Caki2 (cell line): ENCODE measurements at regions not wholly inside any gene's neighbourhood (a gene's known extent, or its start where the extent isn't known, plus 50 kb on each side); places are given as distances from the start of the nearest gene placed in this dataset.
A peak's percentile ranks its signal among the peaks of the same experiment; 100 is the strongest.
"Not testable (repeated sequence)": the region's sequence is repeated elsewhere in the genome, so short reads cannot be mapped to it uniquely, and the experiment has no call there.

ENCODE experiments used
- DNase-seq: peaks from one replicate; pipeline ENCODE4 v3.0.0-alpha.2; 2015; ENCODE audit warnings: low read depth
- in situ Hi-C: cut with HindIII; loops from 2 replicates; pipeline ENCODE4 v1.10.0; 2016; ENCODE audit warnings: low sequenced_read_pairs, low pct_unique_long_range_greater_than_20kb, mixed read lengths

DNA sequence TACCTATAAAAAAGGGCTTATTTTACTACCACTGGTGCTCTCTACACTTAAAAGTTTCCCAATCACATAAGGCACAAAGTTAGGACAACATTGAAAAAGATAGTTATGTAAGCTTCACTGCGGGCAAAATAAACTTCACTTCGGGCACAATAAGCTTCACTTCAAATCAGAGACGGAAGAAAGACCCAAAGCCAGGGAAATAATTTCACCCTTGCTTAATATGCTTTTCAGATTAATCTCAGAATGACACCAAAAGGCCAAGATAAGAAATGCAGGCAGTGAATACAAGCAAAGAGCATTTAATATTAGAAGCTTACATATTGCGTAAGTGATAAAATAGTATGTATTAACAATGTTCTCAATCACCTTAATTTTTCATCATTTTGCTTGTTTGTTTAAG, 444.2 kb downstream of the SETD4 start:
- in situ Hi-C loops: no loop called here

DNA sequence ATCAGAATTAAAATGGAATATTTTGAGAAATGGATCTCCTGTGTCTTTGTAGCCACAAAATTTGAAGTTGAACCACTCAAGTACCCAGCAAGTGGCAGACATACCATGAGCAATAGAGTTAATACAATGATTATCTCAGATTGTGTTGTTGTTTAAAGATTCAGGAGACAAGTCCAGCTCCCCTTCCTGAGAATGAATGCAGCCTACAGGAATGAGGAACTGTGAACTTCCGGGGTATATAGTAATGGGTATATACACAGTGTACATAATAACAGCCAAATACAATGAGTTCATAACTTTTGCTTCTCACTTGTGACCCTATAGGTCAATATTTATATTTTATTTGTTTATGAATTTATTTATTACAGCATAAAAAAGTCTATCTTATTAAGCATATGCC, 445.0 kb downstream of the SETD4 start:
- in situ Hi-C loops: no loop called here
- DNase-seq: no peak

More for the DNA sequence above, 444.2 kb downstream of the SETD4 start:
- peak; percentile 19 for DNase-seq

DNA sequence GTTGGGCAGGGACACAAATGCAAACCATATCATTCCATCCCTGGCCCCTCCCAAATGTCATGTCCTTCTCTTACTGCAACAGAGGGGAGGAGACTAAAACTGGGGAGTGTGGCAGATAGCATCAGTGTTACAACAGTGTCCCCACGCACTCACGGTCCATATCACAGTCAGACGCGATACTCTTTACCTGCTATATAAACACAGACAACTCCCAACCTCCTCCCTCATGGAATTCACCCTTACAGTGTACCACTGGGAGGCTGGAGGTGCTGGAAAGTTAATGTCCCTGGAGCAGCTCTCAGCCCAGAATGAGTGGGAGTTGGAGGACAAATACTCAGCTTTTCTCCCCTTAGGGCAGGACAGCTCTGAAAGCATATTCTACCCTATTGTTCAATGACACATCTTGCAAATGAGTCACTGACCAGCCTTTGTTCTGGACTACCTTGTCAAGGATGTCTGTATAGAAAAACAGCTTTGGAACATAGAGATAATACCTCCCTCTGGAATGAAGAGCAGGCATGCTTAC, 445.9 kb downstream of the SETD4 start:
- DNase-seq: peak; percentile 57
- in situ Hi-C loops: no loop called here

DNA sequence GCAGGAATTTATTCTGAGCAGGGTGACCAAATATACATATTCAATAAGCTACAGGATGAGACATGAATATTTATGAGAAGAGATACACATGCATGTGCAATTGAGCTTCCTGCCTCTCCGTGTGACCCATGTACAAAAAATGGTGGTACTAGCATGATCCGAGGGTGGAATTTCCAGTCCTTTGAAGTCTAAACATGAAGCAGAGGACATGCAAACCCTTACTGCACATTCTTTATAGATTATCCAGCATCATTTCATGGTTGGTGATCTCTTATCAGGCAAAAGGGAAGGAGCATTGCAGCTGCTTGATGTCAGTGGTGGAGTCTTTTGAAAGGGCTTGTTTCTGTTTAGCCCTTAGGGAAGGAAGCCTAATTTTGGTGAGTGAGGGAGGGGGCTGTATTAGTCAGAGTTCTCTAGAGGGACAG, 448.6 kb downstream of the SETD4 start:
- in situ Hi-C loops: no loop called here
- DNase-seq: no peak

DNA sequence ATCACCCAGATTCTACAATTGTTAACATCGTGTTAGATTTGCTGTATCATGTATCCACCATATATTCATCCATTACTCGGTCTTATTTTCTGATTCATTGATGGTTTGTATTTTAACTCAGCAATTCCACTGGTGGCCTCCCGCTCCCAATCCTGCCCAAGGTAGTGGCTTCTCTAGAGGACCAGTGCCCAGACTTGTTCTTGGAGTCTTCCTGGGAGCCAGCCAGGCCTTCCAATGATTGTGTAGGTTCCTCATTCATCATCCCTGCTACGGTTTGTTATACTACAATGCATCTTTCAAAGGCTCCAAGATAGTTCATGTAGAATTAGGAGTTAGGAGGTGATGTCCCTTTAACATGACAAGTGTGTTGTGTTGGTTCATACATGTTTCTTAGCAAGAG, 451.1 kb downstream of the SETD4 start:
- in situ Hi-C loops: no loop called here
- no peak for DNase-seq

DNA sequence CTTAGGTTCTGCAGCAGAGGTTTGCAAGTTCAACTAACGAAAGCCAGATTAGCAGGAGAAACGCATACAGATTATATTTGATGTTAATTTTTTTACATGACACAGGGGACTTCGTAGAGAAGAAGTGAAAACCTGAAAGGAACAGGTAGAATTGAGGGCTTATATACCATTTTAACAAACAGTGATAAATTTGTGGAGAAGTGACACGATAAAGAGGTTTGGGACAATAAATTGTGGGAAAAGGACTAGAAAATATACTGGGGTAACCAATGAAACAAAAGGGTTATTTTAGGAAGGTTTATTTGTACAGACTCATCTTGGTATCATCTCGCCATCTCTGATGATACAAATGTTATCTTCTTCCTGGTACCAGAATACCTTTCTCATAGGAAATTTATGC, 452.9 kb downstream of the SETD4 start:
- DNase-seq: no peak
- in situ Hi-C loops: no loop called here

DNA sequence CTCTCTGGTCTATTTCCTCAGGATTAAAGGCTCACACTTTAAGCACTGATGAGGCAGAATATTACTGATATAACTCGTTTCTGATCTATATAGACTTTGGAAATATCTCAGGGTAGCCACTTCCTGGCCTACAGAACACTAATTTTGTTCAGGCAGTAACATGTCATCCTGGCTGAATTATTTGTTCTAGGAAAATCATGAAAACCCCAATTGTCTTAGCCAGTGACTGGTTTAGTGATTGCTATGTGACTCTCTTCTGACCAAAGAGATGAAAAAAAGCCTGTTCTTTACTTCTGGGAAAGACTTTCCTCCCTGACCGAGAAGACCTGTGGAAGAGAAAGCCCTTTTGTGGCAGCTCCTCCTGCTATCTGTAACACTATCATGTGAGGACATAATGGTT, 453.7 kb downstream of the SETD4 start:
- DNase-seq: no peak
- in situ Hi-C loops: no loop called here

DNA sequence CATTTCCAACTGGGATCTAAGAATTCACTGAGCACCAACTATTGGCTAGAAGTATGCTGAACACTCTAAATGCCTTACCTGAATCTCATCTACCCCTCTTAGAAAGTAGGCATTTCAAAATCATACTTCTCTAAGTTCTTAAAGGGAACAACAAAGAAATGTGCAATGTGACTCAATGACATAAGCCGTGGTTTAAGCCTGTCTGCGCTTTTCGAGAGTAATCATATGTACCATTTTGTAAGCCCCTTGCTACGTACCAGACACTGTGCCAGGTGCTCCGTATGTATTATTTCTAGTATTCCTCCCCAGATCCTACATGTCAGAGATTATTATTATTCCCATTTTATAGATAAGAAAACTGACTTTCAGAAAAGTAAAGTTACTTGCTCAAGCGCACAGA, 454.2 kb downstream of the SETD4 start:
- DNase-seq: no peak
- in situ Hi-C loops: no loop called here

DNA sequence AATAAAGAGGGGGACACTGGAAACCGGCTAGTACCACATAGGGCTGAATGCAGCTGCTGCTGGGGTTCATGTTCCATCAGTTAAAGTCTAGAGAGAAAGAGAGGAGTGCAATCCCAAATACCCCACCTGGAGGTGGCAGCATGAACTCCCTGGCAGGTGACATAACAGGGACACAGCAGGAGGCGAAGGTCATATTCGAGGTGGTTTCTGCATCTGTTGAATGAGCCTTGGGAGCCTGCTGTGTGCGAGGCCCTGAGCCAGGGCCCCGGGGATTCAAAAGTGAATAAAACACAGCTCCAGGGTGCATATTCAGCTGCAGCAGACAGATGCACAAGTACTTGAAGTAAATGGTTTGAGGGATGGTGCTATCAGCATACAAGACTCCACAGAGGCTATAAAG, 456.8 kb downstream of the SETD4 start:
- in situ Hi-C loops: no loop called here
- no peak for DNase-seq

DNA sequence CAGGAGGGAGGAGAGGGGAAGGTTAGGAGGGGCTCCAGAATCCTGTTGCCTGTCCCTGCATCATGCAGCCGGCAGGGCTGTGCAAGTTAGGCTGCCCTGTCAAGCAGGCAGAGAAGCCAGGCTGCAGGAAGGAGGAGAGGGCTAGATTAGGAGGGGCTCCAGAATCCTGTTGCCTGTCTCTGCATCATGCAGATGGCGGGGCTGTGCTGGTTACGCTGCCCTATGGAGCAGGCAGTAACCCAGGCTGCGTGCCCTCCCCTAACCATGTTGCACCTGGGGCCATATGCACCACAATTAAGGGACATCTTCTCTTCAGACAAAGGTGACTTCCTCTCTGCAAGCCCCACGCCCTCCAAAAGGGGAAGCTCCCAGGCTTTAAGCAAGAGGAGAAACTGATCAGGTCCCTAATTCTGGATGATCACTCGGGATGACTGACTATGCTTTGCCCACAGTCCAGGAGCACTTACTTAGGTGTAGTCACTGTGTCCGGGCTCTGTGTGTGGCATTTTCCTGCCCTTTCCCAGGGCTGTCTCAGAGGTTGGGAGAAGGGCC, 457.4 kb downstream of the SETD4 start:
- DNase-seq: no peak
- in situ Hi-C loops: no loop called here

DNA sequence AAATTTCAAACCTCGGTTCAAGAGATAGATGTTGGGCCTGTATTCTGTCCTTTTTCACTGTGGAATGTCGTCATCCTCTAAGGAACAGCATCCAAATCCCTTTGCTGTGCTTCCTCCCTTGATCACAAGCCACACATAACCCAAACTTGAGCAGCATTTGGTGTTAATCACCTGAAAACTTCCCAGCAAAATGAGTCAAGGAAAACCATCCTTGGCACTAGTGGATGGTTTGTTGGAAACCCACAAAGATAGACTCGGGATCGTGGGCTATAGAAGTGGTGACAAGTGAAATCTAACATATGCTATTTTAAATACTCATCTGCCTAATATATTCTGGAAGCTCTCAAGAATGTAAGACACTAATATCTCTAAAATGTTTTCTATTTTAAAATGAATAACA, 459.1 kb downstream of the SETD4 start:
- no peak for DNase-seq
- in situ Hi-C loops: no loop called here

DNA sequence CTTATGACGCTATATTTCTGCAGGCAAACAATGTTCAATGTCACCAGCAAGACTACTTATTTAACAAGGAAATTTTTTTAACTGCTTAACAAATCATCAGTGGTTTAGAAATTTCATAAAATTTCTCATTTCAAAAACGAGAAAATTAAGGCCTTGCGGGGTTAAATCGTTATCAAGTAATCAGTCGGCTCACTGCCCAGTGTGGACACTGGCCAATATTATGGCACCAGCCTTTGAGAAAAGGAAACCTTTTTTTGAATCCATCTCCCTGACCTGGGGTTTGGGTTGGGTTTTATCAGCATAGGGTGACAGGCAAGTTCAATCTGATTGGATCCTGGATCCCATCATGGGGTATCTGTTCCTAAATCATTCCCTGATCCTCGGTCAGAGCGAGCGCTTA, 461.2 kb downstream of the SETD4 start:
- in situ Hi-C loops: no loop called here
- no peak for DNase-seq

DNA sequence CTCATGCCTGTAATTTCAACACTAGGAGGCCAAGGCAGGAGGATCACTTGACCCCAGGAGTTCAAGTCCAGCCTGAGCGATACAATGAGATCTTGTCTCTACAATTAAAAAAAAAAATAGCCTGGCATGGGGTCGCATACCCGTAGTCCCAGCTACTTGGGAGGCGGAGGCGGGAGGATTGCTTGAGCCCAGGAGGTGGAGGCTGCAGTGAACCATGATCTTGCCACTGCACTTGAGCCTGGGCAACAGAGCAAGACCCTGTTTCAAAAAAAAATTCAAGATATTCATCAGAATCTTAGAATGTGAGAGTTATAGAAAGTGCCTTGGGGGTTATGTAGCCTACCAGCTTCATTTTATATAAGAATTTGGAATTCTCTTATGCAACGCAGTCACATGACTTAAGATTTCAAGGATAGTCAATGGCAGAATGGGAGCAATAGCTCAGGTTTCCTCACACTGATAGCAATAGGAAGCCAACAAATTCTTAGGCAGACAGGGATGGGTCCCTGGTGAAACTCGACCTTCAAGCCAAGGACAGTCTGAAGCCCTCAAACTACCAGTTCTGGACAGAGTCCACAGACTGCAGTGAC, 462.5 kb downstream of the SETD4 start:
- in situ Hi-C loops: no loop called here
- no peak for DNase-seq

DNA sequence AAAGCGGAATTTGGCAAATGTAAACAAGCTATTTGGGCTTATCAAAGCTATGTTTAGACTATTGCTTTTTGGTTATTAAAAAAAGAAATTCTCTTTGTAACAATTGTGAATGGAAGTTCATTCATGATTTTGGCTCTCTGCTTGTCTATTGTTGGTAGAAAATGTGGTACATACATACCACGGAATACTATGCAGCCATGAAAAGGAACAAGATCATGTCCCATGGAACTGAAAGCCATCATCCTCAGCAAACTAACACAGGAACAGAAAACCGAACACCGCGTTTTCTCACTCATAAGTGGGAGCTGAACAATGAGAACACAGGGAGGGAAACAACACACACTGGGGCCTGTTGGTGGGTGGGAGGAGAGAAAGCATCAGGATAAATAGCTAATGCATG, 465.4 kb downstream of the SETD4 start:
- in situ Hi-C loops: no loop called here
- DNase-seq: no peak

DNA sequence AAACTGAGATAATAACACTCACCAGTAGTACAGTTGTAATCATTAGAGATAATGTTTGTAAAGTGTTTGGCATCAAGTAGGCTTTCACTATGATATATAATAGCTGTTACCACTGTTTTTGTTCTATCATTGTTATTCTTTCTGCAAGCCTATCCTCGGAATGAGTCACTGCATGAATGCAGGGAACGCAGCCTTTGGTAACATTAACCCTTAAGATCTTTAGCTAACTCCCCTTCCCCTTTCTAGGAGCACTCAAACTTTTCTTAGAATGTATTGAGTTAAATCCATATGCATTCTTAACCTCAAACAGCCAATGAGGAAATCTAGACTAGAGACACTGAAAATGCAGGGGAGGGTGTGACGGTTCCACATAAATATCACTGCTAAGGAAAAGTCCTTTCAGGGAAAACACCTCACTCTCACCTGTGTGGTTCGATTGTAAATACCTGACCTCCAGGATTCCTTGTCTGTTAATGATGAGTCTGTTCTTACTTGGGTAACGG, 467.3 kb downstream of the SETD4 start:
- in situ Hi-C loops: no loop called here
- peak; percentile 62 for DNase-seq

DNA sequence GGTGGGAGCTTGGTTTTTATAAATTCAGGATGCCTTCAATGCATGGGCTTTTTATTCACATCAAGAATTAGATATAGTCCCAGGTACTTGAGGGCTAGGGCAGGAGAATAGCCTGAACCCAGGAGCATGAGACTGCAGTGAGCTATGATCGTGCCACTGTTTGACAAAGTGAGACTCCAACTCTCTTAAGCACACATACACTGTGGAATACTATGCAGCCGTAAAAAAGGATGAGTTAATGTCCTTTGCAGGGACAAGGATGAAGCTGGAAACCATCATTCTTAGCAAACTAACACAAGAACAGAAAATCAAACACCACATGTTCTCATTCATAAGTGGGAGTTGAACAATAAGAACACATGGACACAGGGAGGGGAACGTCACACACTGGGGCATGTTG, 470.0 kb downstream of the SETD4 start:
- DNase-seq, in situ Hi-C loops: not testable (repeated sequence)

DNA sequence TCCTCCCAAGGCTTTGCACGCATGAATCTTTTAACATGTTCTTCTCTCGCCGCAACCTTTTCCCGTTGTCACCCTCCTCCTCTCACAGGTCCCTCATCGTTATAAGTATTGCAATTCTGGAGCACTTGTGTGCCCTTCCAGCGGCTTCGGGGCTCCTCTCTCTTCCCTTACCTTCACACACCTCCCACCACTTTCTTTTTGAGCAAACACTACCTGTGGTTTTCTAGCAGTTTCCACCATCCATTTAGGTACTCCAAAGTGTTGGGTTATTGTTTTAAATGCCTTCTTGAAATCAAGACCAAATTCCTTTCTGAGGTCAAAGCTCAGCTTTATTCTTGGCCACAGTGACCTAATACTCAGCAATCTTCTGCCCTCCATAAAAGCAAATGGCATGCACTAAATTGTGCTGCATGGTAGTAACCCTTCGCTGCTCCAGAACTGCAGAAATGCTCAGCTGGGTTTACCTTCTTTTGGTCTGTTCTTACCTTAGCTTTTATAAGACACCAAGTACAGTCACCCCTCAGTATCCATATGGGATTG, 472.4 kb downstream of the SETD4 start:
- in situ Hi-C loops: no loop called here

DNA sequence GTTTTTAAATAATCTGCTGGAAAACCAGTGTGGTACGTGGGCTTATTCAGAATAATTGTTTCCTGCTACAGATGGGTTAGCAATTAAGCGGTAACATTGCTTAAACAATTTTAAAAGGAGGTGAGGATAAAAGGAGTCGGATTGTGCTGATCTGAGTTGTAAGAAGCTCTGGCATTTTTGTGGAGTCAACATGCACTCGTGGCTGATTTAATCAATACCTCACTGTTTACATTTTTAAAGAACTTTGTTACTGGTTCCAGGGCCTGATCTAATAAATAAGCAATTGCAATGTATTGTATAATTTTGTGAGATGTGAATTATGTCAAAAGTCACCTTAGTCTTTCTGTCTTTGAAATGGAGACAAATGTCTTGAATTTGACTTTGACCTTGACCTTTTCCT, 474.0 kb downstream of the SETD4 start:
- no peak for DNase-seq
- in situ Hi-C loops: no loop called here

More for the DNA sequence above, 472.4 kb downstream of the SETD4 start:
- DNase-seq: no peak

DNA sequence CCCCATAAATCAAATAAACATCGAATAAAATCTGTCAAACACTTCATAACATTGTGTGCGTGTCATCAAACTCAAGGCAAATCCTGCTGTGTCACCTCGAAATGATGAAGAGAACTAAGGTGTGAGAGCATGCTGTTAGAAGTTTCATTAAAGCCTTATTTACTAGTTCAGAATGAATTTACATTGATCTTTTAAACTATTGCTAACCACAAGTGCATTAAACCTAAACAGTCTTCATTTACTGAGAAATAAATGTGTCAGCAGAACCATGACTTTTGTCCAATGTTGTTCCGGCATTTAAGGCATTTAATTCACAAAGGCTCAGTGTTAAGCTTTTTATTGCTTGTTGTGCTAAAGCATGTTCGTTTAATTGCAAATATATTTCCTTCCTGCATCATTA, 474.4 kb downstream of the SETD4 start:
- in situ Hi-C loops: no loop called here
- DNase-seq: no peak

DNA sequence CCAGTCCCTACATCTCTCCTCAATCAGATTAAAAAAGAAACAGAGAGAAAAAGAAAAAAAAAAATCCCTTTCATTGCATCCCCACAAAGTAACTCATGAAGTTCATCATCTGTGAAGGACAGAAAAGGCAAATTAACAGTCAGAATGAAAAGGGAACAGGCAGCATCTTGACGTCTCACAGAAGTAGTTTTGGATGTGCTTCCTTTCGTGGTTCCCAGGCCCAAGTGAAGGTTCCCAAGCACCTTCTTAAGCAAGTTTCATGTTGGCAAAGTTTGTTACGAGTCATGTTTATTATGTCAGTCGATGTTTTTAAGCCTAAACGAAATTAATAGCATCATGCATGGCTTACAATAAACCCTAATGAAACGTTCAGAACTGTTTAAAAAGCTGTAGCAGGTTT, 475.2 kb downstream of the SETD4 start:
- in situ Hi-C loops: no loop called here
- no peak for DNase-seq
